GM18508 (cell line): ENCODE measurements at regions not wholly inside any gene's neighbourhood (a gene's known extent, or its start where the extent isn't known, plus 50 kb on each side); places are given as distances from the start of the nearest gene placed in this dataset.
A peak's percentile ranks its signal among the peaks of the same experiment; 100 is the strongest.
"Not testable (repeated sequence)": the region's sequence is repeated elsewhere in the genome, so short reads cannot be mapped to it uniquely, and the experiment has no call there.

ENCODE experiments used
- ATAC-seq: cut with Tn5 transposase; IDR thresholded peaks from one replicate; pipeline ENCODE4 v1.9.1; 2021; ENCODE audit warnings: moderate number of reproducible peaks; ENCODE audit not compliant: insufficient read depth, unreplicated experiment

GRCh38 chr12:28963554-28963953 is 185.5 kb upstream of the FAR2 start:
- no peak for ATAC-seq

GRCh38 chr12:28966046-28966780 is 182.9 kb upstream of the FAR2 start:
- no peak for ATAC-seq

GRCh38 chr12:28967426-28967825 is 181.7 kb upstream of the FAR2 start:
- no peak for ATAC-seq

GRCh38 chr12:28973491-28973890 is 175.6 kb upstream of the FAR2 start:
- ATAC-seq: no peak

GRCh38 chr12:28974166-28974565 is 174.9 kb upstream of the FAR2 start:
- no peak for ATAC-seq

GRCh38 chr12:28974883-28975282 is 174.2 kb upstream of the FAR2 start:
- ATAC-seq: no peak

GRCh38 chr12:28975564-28976340 is 173.3 kb upstream of the FAR2 start:
- no peak for ATAC-seq

GRCh38 chr12:28980436-28980835 is 168.6 kb upstream of the FAR2 start:
- ATAC-seq: no peak

- ATAC-seq: no peak
Measured at GRCh38 chr12:28987538-28988324, 161.3 kb upstream of the FAR2 start.

GRCh38 chr12:28988325-28988704 is 160.8 kb upstream of the FAR2 start:
- no peak for ATAC-seq

- no peak for ATAC-seq
Measured at GRCh38 chr12:28991626-28992025, 157.5 kb upstream of the FAR2 start.

GRCh38 chr12:28993720-28994119 is 155.4 kb upstream of the FAR2 start:
- ATAC-seq: no peak

- ATAC-seq: no peak
Measured at GRCh38 chr12:28994179-28994715, 154.8 kb upstream of the FAR2 start.

- ATAC-seq: no peak
Measured at GRCh38 chr12:28996688-28997087, 152.4 kb upstream of the FAR2 start.

- no peak for ATAC-seq
Measured at GRCh38 chr12:28998662-28999120, 150.4 kb upstream of the FAR2 start.

- no peak for ATAC-seq
Measured at GRCh38 chr12:29004066-29004935, 144.8 kb upstream of the FAR2 start.

GRCh38 chr12:29004936-29005304 is 144.2 kb upstream of the FAR2 start:
- ATAC-seq: no peak

GRCh38 chr12:29008786-29009185 is 140.3 kb upstream of the FAR2 start:
- no peak for ATAC-seq

- ATAC-seq: peak; percentile 79
Measured at GRCh38 chr12:29012673-29013072, 136.4 kb upstream of the FAR2 start.

- ATAC-seq: not testable (repeated sequence)
Measured at GRCh38 chr12:29017532-29017931, 131.5 kb upstream of the FAR2 start.
